Cardiac fibroblast (primary cell): ENCODE measurements at regions not wholly inside any gene's neighbourhood (a gene's known extent, or its start where the extent isn't known, plus 50 kb on each side); places are given as distances from the start of the nearest gene placed in this dataset.

Experiments
- DNase-seq, 2 donors: peaks; one replicate each; pipeline versions ENCODE4 v3.0.0 to v3.0.0-alpha.2; 2010; ENCODE audit warnings: low read depth in 2 of 2
- H3K4me3 ChIP-seq, 2 donors: replicated peaks in 1 of 2; 1 replicate in 1 of 2; 2 replicates in 1 of 2; pipeline ENCODE4 v1.5.1; 2011; ENCODE audit warnings: low read depth in 2 of 2, low read length in 2 of 2, mild to moderate bottlenecking in 2 of 2, moderate library complexity in 1 of 2
- CTCF ChIP-seq: IDR thresholded peaks from one replicate; pipeline ENCODE4 v1.5.1; 2011; ENCODE audit warnings: low read depth, mild to moderate bottlenecking, low read length, inconsistent platforms

- no peak overlapping the region for H3K4me3 ChIP-seq
- no peak for TF ChIP-seq CTCF
- DNase-seq: no peak
These were observed 465.6 kb downstream of the MTX2 start for GRCh38 chr2:176734868-176735267.

GRCh38 chr2:176742271-176742670 is 470.3 kb upstream of the HNRNPA3 start:
- no peak overlapping the region for H3K4me3 ChIP-seq
- no peak for DNase-seq
- no peak for TF ChIP-seq CTCF

GRCh38 chr2:176743671-176744070 is 468.9 kb upstream of the HNRNPA3 start:
- H3K4me3 ChIP-seq: no peak overlapping the region
- TF ChIP-seq CTCF: no peak
- DNase-seq: no peak

GRCh38 chr2:176744146-176744545 is 468.4 kb upstream of the HNRNPA3 start:
- no peak for DNase-seq
- no peak for TF ChIP-seq CTCF
- no peak overlapping the region for H3K4me3 ChIP-seq

- H3K4me3 ChIP-seq: no peak overlapping the region
- no peak for TF ChIP-seq CTCF
- no peak for DNase-seq
These were observed 466.9 kb upstream of the HNRNPA3 start for GRCh38 chr2:176745543-176746200.

- no peak overlapping the region for H3K4me3 ChIP-seq
- TF ChIP-seq CTCF: no peak
- no peak for DNase-seq
These were observed 466.2 kb upstream of the HNRNPA3 start for GRCh38 chr2:176746411-176746810.

- no peak for TF ChIP-seq CTCF
- DNase-seq: no peak
- no peak overlapping the region for H3K4me3 ChIP-seq
These were observed 465.1 kb upstream of the HNRNPA3 start for GRCh38 chr2:176747506-176747905.
